HG03097 (cell line): ENCODE measurements at regions not wholly inside any gene's neighbourhood (a gene's known extent, or its start where the extent isn't known, plus 50 kb on each side); places are given as distances from the start of the nearest gene placed in this dataset.
A peak's percentile ranks its signal among the peaks of the same experiment; 100 is the strongest.
"Not testable (repeated sequence)": the region's sequence is repeated elsewhere in the genome, so short reads cannot be mapped to it uniquely, and the experiment has no call there.

Source experiments
- ATAC-seq: cut with Tn5 transposase; IDR thresholded peaks from one replicate; pipeline ENCODE4 v1.9.1; 2021; ENCODE audit not compliant: unreplicated experiment, low FRiP score

DNA sequence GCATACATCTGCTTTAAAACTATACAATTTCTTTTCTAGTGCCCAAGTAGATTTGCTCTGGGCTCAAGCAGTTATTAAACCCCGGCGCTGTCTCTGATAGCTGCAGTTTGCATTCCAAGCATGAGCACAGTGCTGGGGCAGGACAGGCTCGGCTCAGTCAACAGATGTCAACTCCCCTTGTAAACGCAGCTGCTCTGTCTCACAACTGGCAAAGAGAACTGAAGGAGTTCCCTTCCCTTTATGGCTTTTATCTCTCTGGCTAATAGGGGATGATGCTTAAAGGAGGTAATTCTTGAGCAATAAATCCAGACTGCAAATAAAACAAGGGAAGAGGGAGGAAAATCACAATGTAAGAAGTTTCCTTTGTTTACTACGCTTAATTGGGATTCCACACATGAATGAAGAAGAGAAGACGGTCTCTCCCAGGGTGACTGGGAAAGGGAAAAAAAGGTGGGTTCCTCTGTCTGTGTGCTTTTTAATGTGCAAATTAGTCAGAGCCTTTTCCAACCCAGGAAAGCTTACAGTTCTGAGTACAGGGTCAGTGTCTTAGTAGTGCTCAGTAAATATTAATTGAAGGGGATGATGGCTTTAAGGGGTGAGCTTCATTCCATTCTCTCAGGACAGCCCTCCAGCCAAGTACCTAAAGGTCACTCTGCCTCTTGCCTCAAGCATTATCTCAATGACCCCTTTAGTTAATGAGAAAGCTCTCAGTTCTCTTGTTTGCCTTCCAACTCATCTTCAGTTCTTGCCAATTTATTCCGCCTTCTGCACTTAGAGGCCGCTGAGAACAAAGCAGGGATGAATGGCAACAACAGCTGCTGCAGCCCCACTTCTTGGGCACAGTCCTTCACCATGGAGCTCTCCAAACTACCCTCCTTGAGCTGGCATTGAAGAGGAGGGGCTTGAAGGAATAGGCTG is 155.7 kb upstream of the JADE1 start:
- ATAC-seq, result no peak

DNA sequence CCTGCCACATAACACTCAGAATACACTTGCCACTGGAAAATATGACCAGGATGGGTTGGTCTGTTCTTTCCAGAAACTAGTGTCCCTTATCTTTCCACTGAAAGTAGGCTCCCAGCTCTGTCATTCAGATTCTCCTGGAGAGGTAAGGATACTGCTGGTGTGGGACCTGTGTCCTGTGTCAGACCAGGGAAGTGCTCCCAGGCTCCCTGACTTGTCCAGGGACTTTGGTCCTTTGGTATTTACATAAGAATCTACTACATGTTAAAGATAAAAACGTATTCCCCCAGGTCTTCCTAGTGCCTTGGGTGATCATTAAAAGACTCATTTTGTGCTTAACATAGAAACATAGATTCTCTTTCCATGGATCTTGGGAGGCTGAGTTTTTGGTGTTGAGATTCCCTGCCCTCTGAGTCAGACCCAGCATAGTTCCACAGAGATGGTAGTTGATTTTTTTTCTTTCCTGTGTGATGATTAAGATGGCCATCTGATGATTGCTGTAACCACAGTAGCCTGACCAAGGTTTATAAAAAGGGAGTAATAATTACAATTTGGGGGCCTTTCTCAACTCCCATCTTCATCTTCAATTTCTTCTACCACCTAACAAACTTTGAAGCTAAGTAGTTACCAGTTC is 159.8 kb upstream of the JADE1 start:
- ATAC-seq, result no peak

DNA sequence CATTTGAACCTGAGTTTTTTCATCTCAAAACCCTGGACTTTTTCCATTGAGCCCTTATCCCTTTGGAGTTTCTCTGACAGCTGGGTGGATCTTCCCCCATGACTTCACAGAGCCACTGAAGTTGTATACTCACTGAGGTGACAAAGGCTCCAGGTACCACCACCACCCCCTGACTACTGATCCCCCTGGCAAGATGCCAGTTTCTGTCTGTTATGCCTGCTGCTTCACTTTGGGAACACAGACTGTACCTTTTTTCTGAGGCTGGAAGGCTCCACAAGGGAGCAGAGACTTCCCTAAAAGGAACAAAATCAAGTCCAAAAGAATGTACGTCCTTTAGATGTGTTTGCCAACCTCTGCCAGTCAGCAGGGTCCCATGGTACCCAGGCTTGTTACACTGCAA is 160.3 kb upstream of the JADE1 start:
- ATAC-seq, result no peak

DNA sequence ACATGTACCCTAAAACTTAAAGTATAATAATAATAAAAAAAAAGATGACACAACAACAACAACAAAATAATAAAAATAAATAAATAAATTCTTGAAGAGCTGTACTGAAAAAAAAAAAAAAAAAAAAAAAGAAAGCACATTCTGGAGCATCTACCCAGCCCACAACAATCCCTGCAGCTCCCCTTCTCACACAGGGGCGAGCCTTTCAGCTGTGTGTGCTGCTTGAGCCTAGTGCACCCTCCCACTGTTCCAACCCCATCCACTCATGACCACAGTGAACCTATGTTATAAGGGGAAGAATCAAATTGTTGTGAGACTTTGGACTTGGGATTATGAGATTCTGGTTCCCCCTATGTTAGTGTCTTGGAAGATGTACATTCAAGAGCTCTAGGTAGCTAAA is 161.5 kb upstream of the JADE1 start:
- no peak for ATAC-seq

DNA sequence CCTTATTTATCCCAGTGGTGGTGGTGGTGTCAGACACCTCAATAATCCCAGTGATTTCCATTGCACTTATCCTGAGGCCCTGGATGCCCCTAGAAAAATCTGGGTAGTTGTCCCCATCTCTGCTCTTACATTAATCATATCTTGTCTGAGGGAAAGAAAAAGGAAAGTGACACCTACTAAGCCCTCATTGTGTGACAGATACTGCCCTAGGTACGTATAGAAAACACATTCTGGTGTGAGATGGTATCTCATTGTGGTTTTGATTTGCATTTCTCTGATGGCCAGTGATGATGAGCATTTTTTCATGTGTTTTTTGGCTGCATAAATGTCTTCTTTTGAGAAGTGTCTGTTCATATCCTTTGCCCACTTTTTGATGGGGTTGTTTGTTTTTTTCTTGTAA is 162.6 kb upstream of the JADE1 start:
- peak; percentile 81 for ATAC-seq

DNA sequence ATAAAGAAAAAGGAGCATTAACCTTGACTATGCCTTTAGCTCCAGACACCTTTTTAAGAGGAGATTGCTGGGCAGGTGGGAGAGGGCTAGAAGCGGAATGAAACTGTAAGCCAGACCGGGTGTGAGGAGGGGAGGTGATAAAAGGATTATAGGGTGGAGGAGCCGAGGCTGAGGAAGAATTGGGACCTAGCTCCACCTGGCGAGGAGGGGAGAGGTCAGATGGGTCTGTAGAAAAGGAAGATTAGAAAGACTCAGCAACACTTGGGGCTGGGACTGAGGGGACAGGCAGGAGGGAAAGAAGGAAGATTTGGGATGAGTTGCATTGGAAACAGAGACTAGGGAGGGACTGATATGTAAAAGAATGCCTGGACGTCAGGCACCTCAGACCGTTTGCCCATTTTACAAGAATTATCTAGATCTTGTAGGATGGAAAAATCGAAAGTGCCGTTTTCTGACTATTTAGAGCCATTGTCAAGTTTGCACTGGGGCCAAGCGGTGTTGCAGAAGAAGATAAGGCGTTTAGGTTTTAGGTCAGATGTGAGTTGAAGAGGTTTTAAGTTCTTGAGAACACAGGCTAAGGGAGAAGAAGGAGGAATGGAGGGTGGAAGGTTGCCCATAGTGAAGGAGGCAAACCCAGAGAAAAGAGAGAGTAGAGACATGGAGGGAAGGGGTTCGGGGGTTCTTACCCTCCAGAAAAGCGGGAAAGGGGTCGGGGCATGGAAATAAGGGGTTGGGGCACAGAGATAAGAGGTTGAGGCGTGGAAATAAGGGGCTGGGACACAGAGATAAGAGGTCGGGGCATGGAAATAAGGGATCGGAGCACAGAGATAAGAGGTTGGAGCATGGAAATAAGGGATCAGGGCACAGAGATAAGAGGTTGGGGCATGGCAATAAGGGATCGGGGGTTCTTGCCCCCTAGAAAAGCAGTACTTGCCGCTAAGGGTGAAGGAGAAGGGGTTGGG is 164.5 kb upstream of the JADE1 start:
- not testable (repeated sequence) for ATAC-seq

DNA sequence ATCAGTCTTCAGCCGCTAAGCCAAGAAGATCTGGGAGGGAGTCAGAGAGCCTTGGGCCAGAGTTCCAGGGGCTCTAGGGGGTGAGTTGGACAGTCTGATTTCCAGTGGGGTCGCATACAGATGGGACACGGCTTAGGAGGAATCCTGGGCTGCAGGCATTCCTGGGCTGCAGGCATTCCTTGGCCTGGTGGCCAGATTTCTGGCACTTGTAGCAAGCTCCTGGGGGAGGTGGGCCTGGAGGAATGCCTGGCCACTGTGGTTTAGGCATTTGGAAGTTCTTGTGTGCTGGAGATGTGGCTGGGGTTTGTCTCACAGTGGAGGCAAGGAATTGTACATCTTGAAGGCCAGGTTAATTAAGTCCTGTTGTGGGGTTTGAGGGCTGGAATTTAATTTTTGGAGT is 165.4 kb upstream of the JADE1 start:
- not testable (repeated sequence) for ATAC-seq

DNA sequence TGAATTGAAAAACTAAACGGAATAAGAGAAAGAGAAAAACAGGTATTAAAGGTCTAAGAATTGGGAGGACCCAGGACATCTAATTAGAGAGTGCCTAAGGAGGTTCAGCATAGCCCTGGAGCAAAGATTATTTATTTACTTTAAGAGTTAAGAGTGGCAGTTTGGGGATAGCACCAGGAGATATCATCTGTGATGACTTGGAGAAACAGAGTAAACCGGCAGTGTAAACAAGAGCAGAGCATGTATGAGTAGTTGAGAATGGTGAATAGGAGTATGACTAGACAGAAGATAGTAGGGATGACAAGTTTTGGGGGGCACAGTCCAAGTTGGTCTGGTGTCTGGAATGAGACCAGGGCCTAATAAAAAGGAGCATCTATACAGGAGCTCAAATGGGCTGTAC is 167.9 kb upstream of the JADE1 start:
- not testable (repeated sequence) for ATAC-seq

DNA sequence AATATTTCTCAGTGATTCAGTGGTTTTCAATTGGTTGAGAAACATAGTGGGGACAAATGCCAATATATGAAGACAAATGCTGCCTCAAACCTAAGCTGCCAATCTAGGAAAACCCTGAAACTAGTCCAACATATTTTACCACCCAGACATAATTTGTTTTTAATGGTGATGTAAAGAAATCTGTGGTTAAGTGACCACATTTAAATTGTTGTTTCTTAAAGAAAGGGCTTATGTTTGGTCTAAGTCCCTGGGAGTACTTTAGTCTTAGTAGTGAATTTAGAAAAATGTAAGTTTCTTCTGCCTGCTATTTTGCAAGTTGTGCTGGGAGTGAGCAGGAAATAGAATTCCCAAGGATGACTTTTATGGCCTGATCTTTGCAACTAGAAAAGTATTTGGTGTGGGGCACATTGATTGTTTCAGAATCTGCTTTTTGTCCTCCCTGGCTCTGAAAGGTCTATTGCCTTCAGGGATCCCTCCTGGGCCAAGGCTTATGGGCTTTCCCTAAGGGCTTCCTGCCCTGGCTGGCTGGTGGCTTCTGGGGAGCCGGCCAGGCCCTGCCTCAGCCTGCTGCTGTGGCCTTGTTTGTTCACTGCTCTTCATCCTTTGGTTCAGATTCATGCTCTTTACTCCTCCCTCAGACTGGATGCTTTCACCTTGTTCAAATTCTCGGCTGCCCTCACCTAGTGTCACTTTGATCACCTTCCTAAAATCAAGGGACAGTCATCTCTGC is 169.8 kb upstream of the JADE1 start:
- ATAC-seq, result no peak

DNA sequence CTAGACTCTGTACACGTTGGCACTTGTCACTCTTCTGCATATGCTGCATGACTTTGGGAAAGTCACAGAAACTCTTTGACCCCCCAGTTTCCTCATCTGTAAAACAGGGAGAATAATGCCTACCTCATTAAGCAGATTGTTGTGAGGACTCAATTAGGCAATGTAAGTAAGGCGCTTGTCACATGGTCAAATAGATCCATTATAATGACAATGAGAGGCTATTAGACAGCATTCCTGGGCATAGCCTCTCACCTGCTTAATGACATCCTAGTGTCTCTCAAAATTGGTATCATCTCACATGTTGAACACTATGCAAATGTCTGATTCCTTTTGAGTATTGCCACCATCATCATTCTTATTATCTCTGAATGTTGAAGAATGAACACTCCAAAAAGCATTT is 172.6 kb upstream of the JADE1 start:
- no peak for ATAC-seq

DNA sequence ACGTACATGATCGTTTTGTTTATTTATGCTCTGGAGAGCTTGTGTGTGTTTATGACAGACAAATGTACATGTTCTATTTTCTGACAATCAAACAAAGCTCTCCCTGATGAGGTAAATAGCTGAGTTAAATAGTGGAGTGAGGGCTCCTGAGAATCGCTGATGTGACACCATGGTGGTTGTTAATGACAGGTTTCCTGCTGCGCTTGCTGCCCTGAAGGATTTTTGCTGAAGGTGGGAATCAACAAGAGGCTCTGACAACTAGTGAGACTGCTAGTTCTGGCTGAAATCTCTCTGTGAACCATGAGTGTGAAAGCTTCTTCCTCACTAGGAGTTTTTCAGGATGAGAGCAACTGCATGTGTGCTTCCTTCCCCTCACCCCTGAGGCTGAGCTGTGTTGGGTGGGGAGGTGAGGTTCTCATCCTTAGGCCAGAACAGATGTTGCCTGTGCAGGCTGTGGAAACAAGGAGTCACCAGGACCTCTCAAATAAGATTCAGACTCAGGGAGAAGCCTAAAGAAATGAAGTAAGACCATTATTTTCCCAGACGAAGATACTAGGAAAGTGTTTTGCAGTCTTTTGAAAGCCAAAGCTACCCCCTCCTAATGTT is 173.4 kb upstream of the JADE1 start:
- no peak for ATAC-seq

DNA sequence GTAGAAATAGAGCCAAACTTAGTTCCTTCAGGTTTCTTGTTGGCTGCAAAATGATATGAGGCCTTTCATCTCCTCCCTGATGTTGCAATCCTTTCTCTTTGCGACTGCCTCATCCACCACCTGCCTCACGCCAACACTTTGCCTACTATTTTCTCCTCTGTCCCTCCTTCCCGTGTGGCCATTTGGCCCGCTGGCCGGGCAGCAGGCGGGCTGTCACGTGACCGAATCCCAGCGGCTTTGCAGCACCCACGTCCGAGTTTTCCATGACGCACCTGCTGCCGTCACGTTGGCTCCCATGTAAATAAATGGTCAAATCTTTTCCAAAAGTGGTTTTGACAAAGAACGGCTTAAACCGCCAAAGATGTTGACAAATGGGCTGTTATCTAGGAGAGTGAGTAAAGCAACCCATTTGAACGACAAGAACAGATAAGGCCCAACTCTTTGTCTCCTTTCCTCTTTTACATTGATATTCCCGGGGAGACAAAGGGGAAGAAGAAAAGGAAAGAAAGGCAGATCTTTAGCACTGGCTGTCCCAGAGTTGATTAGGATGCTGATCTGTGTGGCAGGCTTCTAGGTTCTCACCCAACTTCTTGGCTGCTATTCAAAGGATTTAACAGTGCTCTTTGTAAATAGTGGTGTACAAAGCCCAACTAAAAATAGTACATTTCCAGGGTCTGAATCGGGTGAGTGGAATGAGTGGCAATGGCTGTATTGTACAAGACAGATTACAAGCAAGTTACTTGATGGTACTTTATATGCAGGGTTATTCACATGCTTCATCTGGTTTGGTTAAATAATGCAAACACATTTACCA is 174.2 kb upstream of the JADE1 start:
- ATAC-seq, result no peak

DNA sequence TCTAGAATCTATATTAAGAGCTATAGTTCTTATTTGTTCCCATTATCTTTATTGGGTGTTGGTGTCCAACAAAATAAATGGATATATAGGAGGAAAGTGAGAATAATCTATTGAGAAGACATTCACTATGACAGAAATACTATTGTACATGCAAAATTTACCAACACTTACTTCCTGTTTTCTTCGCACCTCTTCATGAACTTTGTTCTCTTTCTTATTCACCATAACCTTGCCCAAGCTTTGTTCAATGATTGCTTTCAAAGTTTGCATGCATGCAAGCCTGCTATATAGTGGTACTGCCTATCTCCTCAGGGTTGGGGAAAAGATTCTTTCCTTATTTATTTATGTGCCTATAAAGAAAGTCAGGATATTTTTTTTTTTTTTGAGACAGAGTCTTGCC is 176.4 kb upstream of the JADE1 start:
- no peak for ATAC-seq

DNA sequence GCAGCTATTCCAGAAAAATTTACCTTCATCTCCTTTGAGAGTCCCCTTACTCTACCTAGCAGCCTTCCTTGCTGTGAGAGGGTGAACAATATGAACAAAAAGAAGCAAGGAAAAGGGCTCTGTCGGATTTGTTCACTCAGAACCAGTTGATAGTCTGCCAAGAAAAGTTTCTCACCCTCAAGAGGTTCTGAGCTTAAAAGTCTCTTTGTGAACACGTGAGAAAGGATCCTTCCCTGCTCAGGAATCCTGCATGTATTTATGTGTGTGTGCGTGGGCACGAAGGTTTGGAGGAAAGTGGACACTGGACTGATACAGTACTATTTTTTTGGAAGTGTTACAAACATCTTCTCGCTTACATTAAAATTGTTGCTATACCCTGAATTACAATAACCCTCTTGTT is 178.6 kb upstream of the JADE1 start:
- no peak for ATAC-seq

DNA sequence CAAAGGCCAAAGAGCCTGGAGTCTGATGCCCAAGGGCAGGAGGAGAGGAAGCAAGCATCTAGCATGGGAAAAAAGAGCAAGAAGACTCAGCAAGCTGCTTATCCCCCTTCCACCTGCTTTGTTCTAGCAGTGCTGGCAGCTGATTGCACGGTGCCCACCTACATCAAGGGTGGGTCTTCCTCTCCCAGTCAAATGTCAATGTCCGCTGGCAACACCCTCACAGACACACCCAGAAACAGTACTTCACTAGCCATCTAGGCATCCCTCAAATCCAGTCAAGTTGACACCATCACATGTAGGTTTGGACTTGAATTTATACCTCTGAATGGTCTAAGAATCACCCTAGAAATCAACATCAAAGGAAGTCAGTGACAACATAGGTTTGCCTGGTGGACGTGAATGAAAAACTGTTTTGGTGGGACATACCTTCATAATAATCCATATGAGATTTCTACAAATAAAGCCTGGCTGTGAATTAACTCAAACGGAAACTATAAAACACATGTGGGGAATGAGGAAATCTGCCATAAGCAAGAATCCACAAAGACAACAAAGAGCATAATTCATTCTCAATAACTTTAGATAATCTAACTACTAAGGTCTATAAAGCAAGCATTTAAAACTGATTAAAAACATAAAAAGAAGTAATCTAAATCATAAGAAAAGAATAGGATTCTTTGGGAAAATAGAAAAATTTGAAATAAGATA is 185.8 kb upstream of the JADE1 start:
- ATAC-seq, result no peak

DNA sequence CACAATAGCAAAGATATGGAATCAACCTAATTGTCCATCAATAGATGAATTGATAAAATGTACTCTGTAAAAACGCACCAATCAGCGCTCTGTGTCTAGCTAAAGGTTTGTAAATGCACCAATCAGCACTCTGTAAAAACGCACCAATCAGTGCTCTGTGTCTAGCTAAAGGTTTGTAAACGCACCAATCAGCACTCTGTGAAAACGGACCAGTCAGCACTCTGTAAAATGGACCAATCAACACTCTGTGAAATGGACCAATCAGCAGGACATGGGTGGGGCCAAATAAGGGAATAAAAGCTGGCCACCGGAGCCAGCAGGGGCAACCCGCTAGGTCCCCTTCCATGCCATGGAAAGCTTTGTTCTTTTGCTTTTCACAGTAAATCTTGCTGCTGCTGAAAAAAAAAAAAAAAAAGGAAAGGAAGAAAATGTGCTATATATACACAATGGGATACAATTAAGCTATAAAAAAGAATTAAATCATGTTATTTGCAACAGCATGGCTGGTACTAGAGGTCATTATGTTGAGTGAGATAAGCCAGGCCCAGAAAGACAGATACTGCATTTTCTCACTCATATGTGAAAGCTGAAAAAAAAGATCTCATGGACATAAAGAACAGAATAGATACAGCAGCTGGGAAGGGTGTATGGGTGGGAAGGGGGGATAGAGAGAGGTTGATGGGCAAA is 189.1 kb upstream of the JADE1 start:
- ATAC-seq, result not testable (repeated sequence)

DNA sequence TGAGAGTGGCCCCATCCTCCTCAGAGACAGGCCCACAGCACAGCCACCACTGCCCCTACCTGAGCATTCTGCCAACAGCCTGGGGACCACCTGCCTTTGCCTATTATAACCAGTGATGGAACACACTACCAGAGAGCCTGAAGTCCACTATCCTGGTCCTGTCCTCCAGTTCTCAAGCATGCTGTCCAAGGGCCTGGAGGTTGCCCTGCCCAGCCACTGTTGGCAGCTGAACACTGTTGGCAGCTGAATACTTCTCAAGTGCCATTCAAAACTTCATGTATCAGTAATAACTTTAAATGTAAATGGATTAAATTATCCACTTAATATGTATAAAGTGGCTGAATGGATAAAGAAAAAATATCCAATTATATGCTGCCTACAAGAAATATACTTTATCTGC is 194.3 kb upstream of the JADE1 start:
- no peak for ATAC-seq

DNA sequence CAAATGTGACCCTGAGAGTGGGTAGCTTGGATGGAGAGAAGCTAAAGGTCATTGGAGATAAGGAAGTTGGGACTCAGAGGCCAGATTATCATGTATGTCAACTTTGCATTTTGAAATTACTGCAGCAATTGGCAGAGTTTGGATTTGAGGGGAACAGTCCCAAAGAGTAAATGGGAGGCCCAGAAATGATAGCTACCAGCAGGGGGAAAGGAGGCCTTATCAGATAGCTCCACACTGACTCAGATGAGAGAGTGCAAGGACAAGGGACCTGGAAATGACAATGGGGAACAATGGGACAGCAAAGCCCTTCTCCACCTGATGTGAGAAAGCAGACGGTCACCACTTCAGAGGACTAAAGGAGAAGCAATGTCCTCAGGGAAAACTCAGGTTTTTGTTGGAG is 201.5 kb upstream of the JADE1 start:
- no peak for ATAC-seq
